A673 (cell line): ENCODE measurements at regions not wholly inside any gene's neighbourhood (a gene's known extent, or its start where the extent isn't known, plus 50 kb on each side); places are given as distances from the start of the nearest gene placed in this dataset.
A peak's percentile ranks its signal among the peaks of the same experiment; 100 is the strongest.

Experiments
- BruUV-seq: library from RNA; stranded (reverse); fragments of 400-500 nt; replicated peaks from 2 replicates; lab custom pipeline; 2021; lab: Mats Ljungman, UMichigan
- CTCF ChIA-PET: fragments of 300-600 bp; sonication (Branson Sonifier 250); formaldehyde crosslinking; loops from one replicate; lab custom pipeline; 2022; ENCODE audit warnings: antibody characterized with exemption; lab: Charles Lee
- POLR2A ChIA-PET: fragments of 300-600 bp; sonication (Branson Sonifier 250); formaldehyde crosslinking; loops from one replicate; lab custom pipeline; 2022; ENCODE audit warnings: antibody characterized with exemption; ENCODE audit not compliant: low non-redundant PET; lab: Charles Lee
- DNase-seq: peaks from one replicate; pipeline ENCODE4 v3.0.0-alpha.2; 2015; ENCODE audit warnings: low spot score
- H3K27ac ChIP-seq: fragments of 200-600 bp; sonication (generic); 2 replicates; pipeline ENCODE4 v1.5.1; 2016; ENCODE audit warnings: mixed run types, low read depth, mild to moderate bottlenecking, mixed read lengths, antibody characterized with exemption, low read length; ENCODE audit not compliant: poor library complexity, severe bottlenecking
- H3K27me3 ChIP-seq: fragments of 200-600 bp; sonication (generic); replicated peaks from 2 replicates; pipeline ENCODE4 v1.6.1; 2017; ENCODE audit warnings: mixed run types, low read depth, mild to moderate bottlenecking, mixed read lengths, antibody characterized with exemption, low read length; ENCODE audit not compliant: insufficient read depth, poor library complexity
- H3K36me3 ChIP-seq: fragments of 200-600 bp; sonication (generic); 2 replicates; pipeline ENCODE4 v1.6.1; 2016; ENCODE audit warnings: mixed run types, mild to moderate bottlenecking, mixed read lengths, antibody characterized with exemption, low read length; ENCODE audit not compliant: insufficient read depth, poor library complexity, severe bottlenecking
- H3K4me1 ChIP-seq: fragments of 200-600 bp; sonication (generic); 2 replicates; pipeline ENCODE4 v1.6.1; 2017; ENCODE audit warnings: mixed run types, mild to moderate bottlenecking, mixed read lengths, antibody characterized with exemption, low read length; ENCODE audit not compliant: insufficient read depth, poor library complexity, severe bottlenecking
- H3K4me3 ChIP-seq: fragments of 200-600 bp; sonication (generic); 2 replicates; pipeline ENCODE4 v1.5.1; 2016; ENCODE audit warnings: low read depth, mixed run types, mild to moderate bottlenecking, mixed read lengths, low read length; ENCODE audit not compliant: poor library complexity, severe bottlenecking
- H3K9me3 ChIP-seq: fragments of 200-600 bp; sonication (generic); 2 replicates; pipeline ENCODE4 v1.6.1; 2016; ENCODE audit warnings: mixed run types, low read depth, mild to moderate bottlenecking, mixed read lengths, antibody characterized with exemption, low read length; ENCODE audit not compliant: poor library complexity, severe bottlenecking
- EZH2 ChIP-seq: fragments of 200-600 bp; sonication (generic); IDR thresholded peaks from 2 replicates; pipeline ENCODE4 v1.6.1; 2017; ENCODE audit warnings: borderline replicate concordance, low read depth, mild to moderate bottlenecking, mixed read lengths, antibody characterized with exemption, low read length; ENCODE audit not compliant: poor library complexity, severe bottlenecking
- intact Hi-C: fragments of 100-400 bp; cut with micrococcal nuclease; formaldehyde crosslinking; loops from one replicate; pipeline ENCODE4 v1.10.0; 2022; ENCODE audit not compliant: unreplicated experiment
- TF ChIP-seq, protein P1 (sequence below): fragments of 300-800, 200-600 bp; sonication (generic); conservative IDR thresholded peaks from 2 replicates; pipeline ENCODE4 v1.5.1; 2017; ENCODE audit warnings: low read depth, mild to moderate bottlenecking, antibody characterized with exemption, low read length, moderate library complexity, mixed read lengths

DNA sequence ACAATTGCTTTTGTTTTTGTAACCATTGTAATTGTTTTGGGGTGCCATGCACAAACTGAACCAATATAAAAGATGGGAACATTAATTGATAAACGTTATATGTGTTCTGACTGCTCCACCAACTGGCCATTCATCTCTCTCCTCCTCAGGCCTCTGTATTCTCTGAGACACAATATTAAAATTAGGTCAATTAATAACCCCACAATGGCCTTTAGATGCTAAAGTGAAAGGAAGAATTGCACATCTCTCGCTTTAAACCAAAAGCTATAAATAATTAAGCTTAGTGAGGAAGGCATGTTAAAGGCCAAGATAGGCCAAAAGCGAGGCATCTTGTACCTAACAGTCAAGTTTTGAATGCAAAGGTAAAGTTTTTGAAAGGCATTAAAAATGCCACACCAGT, 448.4 kb upstream of the ITGA1 start:
- H3K4me1 ChIP-seq, result peaks cover 28% of the 10 kb centered on the region
- no peak overlapping the region for H3K4me3 ChIP-seq
- no peaks in the 10 kb centered on the region for H3K27me3 ChIP-seq
- ChIA-PET POLR2A (no interaction called here), CTCF (no interaction called here)
- H3K9me3 ChIP-seq, result no peaks in the 10 kb centered on the region
- DNase-seq, result no peak
- H3K36me3 ChIP-seq, result no peaks in the 10 kb centered on the region
- TF ChIP-seq, protein P1, sequence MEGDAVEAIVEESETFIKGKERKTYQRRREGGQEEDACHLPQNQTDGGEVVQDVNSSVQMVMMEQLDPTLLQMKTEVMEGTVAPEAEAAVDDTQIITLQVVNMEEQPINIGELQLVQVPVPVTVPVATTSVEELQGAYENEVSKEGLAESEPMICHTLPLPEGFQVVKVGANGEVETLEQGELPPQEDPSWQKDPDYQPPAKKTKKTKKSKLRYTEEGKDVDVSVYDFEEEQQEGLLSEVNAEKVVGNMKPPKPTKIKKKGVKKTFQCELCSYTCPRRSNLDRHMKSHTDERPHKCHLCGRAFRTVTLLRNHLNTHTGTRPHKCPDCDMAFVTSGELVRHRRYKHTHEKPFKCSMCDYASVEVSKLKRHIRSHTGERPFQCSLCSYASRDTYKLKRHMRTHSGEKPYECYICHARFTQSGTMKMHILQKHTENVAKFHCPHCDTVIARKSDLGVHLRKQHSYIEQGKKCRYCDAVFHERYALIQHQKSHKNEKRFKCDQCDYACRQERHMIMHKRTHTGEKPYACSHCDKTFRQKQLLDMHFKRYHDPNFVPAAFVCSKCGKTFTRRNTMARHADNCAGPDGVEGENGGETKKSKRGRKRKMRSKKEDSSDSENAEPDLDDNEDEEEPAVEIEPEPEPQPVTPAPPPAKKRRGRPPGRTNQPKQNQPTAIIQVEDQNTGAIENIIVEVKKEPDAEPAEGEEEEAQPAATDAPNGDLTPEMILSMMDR, result no peak
- no peak for TF ChIP-seq EZH2
- H3K27ac ChIP-seq, result no peak overlapping the region
- BruUV-seq, result no TSS peak
- intact Hi-C loops, result no loop called here

DNA sequence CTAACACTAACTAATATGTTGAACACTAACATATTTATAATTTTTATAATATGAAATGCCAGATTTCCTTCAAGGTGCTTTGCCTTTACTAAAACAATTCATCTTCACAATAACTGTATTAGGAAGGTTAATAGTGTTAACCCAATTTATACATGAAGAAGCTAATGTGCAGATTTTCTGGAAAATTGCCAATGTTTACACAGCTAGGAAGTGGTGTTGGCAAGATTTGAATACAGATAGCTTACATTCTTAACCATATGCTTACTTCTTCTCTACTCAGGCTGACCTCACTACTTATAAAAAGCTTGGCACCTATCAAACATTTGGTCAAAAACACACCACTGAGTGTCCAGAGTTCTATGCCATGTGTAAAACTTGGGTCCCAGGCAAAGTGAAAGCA, 445.4 kb upstream of the ITGA1 start:
- CTCF ChIA-PET, result interaction anchor here (0.5 kb wide), 1 partner anchor 296 kb away, joined by 3 read pairs; no protein-coding TSS in a partner anchor

DNA sequence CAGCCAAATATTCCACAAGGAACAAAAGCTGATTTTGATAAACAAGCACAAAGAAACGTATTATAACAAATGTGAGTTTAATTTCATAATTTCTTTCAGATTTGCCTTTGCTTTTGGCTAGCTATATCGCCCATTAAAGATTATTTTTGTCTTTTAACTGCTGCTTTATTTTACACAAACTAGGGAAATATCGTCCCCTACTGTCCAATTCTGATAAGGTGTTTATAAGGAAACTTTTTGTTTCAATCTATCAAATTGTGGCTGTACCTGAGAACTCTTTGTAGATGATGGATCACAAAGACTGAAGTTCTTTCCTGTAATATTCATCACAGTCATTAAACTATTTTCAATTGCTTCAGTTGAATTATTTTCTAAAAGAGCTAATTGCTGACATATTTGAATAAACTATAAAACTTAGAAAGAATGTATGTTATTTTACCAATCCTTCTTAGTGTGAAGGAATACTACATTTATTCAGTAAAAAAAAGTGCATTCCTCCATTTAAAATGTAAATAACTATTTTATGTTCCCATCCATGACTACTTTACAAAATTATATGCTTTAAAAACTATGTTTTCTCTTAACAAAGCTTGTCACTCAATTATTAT, 431.3 kb upstream of the ITGA1 start:
- H3K4me3 ChIP-seq, result no peak overlapping the region
- TF ChIP-seq, protein P1, result peak; percentile 85
- no peak for TF ChIP-seq EZH2
- POLR2A ChIA-PET, result no interaction called here
- peak overlapping the region; percentile 43 for H3K27ac ChIP-seq
- peaks cover 17% of the 10 kb centered on the region for H3K4me1 ChIP-seq
- peak; percentile 73 for DNase-seq
- no peaks in the 10 kb centered on the region for H3K27me3 ChIP-seq
- intact Hi-C loops, result loop anchor here (1.0 to 10.0 kb wide), 5 partner anchors 119 to 1393 kb away; no protein-coding TSS in a partner anchor
- CTCF ChIA-PET, result interaction anchor here (0.7 kb wide), 1 partner anchor 348 kb away, joined by 3 read pairs; no protein-coding TSS in a partner anchor
- no peaks in the 10 kb centered on the region for H3K9me3 ChIP-seq
- no TSS peak for BruUV-seq
- no peaks in the 10 kb centered on the region for H3K36me3 ChIP-seq

More for the DNA sequence above, 445.4 kb upstream of the ITGA1 start:
- Histone ChIP-seq H3K4me1 (peaks cover 35% of the 10 kb centered on the region), H3K36me3 (no peaks in the 10 kb centered on the region), H3K27ac (no peak overlapping the region), H3K27me3 (no peaks in the 10 kb centered on the region), H3K9me3 (no peaks in the 10 kb centered on the region), H3K4me3 (no peak overlapping the region)
- TF ChIP-seq EZH2, result no peak
- TF ChIP-seq, protein P1, result no peak
- POLR2A ChIA-PET, result no interaction called here
- BruUV-seq, result no TSS peak
- intact Hi-C loops, result loop anchor here (5.0 kb wide), 1 partner anchor 105 kb away; no protein-coding TSS in a partner anchor
- DNase-seq, result peak; percentile 55
